ENCODE measurements at regions not wholly inside any gene's neighbourhood (a gene's known extent, or its start where the extent isn't known, plus 50 kb on each side); places are given as distances from the start of the nearest gene placed in this dataset.

DNA sequence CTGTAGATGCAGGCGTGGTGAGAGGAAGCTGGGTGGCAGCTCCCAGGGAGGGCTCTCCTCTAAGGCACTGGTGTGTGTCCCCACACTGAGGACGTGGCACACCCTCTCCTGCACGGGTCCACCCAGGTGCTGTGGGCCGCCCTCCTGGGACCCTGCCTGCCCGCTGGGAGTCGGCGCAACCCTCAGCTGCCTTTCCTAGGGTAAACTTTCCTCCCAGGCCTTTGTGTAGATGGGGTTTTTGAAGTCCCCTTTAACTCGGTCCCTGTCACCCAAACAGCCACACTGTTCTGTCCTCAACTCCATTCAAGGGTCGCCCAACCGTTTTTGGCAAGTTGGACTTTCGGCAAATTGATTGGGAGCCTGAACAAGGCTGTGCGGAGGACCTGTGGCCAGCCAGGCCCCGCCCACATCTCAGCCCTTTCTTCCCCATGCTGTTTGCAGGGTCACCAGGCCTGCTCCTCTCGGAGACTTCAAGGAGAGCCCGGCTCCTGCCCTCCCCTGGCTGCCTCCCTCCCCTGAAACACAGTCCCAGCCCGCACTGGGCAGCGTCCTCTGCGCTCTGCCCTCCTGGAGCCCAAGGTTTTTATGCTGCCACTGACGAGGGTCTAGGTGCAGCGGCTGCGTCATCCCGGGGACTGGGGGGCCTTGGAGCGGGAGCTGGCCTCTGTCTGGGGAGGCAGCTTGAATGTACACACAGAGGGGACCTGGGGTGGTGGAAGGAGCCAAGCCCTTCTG is 1126.2 kb downstream of the BRD1 start:
- DNase-seq (ENCODE audit: low read depth in 3 of 3): no peak

DNA sequence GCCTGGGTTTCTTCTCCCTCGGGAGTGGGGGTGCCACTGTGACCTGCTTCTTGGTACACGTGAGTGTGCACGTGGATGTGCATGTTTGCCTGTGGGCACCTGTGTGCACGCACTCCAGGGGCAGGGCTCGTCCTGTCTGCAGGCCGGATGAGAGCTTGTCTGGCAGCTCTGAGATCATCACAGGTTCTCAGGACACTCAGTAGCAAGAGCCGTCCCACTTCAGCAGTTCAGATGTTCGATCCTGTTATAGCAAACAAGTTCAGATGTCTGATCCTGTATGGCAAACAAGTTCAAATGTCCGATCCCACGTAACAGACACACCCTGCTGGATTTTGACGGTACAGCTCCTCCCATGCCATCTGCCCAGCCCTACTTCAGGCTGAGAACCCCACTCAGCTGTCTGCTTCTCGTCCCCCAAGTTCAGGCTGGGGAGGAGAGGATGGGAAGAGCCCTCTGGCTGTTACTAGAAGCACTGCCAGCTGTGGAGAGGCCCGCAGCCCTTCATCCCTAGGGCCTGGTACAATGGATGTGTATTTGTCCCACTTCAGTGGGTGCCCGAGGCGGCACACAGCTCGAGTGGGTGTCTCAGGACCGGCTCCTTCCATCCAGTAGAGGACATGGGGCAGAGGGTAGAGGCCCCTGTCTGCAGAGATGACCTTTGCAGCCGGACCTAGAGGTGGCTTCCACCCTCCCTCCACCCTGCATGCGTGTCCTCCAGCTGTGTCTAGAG is 1126.9 kb downstream of the BRD1 start:
- no peak for DNase-seq (ENCODE audit: low read depth in 3 of 3)

DNA sequence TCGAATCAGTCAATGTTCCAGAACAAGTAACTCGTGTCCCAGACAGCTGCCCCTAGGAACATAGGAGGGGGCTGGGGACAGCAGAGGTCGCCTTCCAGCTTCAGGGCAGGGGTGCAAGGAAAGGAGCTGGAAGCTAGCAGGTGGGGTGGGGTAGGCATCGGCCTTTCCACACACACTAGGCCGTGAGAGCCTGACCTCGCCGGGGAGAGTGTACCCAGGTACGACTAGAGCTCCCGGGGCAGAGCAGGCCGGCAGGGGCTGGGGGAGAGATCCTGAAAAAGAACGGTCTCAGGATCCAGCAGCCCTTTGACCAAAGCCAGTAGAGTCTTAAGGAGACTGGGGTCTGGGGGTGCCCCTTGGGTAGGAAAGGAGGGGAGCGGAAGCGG is 1127.5 kb downstream of the BRD1 start:
- no peak for DNase-seq (ENCODE audit: low read depth in 3 of 3)

DNA sequence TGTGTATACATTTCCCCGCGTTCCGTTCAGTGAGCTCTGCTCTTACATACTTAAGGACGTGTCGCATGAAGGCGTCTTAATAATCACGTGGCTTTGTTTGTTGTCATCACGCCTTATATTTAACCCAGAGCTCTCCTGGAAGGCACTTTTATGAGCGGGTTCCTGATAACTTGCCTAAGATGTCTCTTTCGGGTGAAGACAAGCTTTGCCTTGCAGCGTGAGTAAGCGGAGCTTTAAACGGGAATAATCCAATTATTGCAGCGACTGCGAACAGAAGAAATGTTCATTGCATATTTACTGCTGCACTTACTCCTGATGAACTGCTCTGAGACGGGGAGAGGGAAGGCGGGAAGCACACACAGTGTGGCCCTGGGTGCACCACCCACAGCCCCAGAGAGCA is 1128.2 kb downstream of the BRD1 start:
- DNase-seq (ENCODE audit: low read depth in 3 of 3): no peak

DNA sequence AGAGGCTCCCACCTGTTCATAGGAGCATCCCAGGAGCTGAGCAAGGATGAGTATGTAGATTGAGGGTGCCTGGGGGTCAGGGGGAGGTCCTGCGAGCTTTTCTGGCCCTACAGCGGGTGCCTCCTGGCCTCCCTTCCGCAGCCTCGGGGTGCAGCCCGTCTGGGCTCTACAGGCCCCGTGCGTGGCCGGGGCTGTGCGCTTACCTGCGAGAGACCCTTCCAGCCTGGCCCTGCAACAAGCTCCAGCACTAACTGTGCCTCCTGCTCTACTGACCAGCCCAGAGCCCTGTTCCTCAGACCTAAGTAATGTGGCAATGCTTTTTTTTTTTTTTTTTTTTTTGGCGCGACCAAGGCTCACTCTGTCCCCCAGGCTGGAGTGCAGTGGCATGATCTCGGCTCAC is 1129.1 kb downstream of the BRD1 start:
- DNase-seq (ENCODE audit: low read depth in 3 of 3): no peak

DNA sequence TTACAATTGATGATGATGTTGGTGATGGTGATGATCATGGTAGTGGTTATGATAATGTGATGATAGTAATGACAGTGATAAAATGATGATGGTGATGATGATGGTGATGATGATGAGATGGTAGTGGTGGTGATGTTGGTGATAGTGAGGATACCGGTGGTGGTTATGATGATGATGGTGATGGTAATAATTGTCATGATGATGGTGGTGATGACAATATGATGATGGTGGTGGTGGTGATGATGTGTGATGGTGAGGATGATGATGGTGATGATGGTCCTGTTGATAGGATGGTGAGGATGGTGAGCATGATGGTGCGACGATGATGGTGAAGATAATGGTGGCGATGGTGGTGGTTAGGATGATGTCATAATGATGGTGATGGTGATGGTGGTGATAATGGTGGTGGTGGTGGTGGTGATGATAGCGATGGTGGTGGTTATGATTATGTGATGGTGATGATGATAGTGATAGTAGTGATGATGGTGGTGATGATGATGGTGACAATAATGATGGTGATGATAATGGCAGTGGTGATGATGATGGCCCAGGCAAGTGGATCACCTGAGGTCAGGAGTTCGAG is 1129.9 kb downstream of the BRD1 start:
- no peak for DNase-seq (ENCODE audit: low read depth in 3 of 3)

DNA sequence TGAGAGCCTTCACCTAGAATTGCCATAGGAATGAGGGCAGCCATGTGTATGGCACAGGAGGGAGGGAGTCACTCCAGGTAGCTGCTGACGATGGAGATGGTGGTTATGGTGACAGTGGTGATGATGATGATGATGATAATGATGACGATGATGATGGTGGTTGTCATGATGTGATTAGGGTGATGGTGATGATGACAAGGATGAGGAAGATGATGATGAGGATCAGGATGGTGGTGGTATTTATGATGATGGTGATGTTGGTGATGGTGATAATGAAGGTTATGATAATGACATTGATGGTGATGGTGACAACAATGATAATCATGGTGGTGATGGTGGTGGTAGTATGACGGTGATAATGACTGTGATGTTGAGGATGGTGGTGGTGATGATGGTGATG is 1130.5 kb downstream of the BRD1 start:
- no peak for DNase-seq (ENCODE audit: low read depth in 3 of 3)

DNA sequence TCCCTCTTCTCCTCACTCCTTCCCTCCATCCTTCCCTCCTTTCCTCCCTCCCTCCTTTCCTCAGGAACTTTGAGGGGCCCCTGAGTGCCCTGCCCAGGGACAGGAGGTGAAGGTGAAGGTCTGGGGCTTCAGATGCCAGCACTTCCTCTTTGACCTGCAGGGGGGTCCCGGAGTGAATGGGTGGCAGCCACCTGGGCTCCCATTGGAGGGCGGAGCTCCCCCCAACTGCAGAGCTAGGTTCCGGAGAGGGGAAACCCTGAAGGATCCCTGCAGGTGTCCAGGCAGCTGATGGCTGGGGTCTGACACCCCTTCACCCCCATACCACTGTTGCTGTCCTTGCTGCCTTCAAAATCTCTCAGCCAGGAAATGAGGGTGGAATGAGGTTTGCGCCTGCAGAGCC is 1131.3 kb downstream of the BRD1 start:
- DNase-seq (ENCODE audit: low read depth in 3 of 3): no peak

DNA sequence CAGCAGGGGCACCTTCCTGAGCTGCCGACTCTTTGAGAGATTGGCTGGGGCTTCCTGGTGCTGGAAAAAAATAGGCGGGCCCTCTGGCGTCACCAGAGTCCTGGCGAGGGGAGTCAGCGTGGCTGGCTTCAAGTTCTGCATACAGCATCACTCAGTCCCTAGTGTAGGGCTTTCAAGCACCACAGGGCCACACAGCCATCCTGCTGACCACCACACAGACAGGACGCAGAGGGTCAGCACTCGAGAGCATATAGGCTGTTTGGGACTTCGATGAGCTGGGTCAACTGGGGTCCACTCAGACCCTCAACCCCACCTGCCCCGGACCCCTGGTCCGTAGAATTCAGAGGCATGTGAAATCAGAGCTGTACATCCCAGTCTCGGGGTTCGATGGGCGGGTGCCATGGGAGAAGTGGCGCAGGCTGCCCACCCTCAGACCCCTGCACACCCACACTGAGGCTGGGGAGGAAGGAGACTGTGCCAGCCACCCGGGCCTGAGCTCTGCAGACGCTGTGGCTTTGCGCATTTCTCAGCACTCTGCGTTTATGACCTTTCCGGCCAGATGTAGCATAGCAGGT is 1131.9 kb downstream of the BRD1 start:
- no peak for DNase-seq (ENCODE audit: low read depth in 3 of 3)

DNA sequence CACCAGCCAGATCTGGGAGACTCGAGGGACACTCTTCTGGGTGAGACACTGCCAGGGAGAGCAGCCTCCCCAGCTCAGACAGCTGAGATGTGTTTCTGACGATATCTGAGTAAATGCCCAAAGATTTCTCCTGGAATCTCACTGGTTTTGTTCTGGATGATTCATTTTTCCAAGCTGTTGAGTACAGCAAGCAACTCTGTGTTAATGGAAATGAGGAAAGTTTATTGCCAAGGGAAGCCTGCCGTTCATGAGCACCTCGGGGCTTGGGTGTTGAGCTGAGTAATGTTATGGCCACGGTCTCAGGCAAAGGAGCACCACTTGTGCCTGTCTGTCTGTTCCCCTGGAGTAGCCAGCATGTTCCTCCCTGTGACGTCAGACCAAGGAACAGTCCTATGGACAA is 1132.4 kb downstream of the BRD1 start:
- no peak for DNase-seq (ENCODE audit: low read depth in 3 of 3)

DNA sequence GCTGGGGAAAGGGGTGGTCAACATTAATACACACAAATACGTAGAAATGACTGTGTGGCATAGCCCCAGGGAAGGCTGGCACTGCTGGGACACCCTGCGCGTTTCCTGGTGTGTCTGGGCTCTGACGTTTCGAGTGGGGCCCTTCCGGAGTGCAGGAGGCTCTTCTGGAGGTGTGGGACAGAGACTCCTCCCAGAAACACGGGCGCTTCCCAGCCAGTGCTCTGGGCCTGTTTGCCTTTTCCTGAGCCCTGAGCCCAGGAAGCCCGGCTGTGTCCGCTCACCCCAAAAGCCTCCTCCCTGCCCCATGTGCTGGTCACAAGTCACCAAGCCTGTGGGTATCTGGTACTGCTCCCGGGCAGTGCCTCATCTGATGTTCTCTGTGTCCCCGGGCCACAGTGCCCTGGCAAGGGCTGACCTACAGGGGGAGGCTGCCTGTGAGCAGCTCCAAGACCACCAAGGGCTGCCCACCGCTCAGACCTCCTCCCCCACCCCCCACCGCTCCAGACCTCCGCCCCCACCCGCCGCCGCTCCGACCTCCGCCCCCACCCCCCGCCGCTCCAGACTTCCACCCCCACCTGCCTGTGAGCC is 1133.3 kb downstream of the BRD1 start:
- DNase-seq (ENCODE audit: low read depth in 3 of 3): no peak

DNA sequence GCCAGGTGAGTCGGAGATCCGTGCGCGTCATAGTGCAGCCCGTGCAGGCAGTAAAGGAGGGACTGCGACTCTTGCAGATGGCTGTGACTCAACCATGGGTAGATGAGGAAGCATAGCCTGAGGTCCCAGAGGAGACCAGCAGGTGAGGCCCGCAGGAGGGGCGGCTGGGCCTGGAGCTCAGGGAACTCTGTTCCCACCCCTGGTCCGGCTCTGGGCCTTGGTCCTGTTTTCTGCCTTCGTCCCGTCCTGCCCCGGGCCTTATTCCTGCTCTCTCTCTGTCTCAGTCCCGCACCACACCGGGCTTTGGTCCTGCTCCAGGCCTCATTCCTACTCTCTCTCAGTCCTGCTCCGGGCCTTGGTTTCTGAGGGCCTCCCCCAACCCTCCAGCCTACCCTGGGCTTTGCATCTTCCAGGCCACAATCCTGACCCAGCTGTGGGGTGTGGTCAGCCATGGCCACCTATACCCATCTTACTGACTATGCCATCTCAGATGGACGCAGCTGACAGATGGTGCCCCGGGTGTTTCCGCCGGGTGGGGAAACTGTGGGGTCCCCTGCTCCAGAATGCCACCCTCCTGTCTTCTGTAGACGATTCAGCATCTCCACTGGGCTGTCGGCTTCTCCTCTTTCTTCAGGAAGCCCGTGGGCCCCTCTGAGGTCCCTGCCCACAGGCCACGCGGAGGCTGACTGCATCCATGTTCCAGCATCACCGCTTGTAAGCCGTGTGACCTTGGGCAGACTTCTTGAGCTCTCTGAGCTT is 1134.1 kb downstream of the BRD1 start:
- no peak for DNase-seq (ENCODE audit: low read depth in 3 of 3)

DNA sequence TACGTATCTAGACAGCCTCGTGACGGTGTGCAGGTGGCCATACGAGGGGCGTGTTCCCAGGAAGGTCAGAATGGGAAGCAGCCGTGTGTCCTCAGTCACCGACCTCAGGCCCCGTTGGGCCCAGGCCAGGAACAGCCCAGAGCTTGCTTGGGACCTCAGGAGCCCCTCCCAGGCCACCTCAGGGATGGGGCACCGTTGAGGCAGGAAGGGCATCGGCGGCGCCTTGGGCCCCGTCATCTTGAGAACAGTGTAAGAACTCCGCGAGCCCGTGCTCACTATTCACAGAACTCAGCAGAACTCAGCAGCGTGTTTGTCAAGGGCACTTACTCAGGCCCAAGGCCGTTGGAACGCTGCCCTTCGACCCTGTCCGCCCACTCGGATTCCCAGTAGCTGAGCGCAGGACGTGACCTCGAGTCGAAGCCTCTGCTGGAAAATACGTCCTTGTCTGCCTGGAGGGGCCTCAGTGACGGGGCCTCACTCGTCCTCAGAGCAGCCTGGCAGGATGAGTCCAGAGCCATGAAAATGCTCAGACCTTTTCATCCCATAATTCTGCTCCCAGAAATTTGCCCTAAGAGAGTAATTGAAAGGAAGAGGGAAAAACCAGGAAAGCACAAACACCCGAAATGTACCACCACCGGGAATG is 1134.8 kb downstream of the BRD1 start:
- DNase-seq (ENCODE audit: low read depth in 3 of 3): no peak

DNA sequence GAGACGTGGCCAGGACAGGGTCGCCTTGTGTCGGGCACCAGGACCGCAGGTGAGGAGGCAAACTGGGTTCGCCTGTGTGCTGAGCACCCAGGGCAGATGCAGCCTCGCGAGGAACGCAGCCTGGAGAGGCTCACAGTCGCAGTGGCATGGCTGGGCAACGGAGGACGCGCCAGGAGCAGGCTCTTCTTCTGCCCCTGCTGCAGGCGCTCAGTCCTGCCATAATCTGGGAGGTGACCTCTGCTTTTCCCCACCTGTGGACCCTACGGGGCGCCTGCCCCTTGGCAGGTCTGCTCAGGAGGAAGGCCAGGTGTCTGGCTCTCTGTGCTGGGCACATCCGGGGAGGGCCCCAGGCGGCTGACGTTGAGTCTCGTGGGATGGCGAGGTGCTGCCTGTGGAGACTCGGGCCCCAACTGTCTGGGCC is 1136.2 kb downstream of the BRD1 start:
- no peak for DNase-seq (ENCODE audit: low read depth in 3 of 3)

DNA sequence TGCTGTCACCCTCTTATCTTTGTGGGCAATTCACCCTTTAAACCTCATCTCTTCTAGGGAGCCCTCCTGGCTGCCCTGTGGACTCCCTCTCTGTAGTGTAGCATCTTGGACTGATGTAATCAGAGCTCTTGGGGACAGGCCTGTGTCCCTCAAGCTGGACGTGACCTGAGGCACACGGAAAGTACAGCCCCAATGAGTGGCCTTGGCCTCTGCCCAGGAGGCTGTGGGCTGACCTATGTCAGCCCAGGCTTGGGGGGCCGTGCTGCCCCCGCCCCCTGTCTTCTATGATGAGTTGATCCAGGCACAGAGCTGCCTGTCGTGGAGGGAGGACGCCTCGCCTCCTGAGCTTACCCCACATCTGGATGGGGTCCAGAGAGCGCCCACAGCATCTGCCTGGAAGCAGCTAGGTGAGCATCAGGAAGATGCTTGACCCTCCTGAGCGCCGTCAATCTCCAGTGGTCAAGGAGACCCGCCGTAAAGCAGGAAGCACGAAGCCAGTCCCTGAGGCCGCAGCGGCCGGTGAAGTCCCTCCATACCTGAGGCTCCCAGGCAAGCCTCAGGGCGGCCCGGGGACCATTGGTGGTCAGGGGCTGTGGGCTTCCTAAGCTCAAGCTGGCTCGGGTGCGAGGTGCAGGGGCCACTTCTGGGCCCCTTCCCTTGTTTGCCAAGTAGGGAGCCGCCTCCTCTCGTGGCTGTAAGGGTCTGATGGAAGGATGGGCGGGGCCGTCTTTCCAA is 1136.9 kb downstream of the BRD1 start:
- DNase-seq (ENCODE audit: low read depth in 3 of 3): no peak

DNA sequence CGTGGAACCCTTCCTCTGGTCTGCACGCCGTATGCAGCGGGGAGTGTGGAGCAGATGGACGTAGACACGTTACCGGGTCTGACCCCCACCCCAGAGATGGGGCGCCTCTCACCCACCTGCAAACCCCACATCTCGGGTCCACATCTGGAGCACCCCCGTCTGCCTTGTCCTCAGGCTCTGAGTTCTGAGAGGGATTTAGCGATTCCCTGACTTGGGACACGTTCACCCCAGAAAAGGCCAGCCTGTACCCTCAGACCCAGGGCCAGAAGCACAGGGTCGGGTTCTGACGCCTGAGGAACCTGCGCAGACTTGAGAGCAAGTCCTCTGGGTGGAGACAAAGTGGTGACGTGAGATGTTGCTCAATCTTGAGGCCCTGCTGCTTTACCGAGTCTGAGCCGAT is 1138.5 kb downstream of the BRD1 start:
- DNase-seq (ENCODE audit: low read depth in 3 of 3): no peak

DNA sequence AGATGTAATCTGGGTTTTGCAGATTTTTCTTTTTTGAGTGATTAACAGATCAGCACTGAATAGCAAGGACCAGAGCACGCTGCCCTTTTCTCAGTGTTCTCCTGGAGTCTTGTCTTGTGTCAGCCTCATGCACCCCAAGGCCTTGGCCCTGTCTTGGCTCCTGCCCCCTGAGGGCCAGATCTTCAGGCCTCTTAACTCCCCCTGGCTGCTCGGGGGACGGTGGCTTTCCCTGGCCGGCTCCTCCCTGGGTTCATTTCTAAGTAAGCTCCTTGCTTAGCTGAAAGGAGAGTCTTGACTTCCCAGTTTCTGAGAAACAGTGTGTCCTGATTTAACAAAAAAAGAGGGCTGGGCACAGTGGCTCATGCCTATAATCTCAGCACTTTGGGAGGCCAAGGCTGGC is 1139.3 kb downstream of the BRD1 start:
- DNase-seq (ENCODE audit: low read depth in 3 of 3): no peak

DNA sequence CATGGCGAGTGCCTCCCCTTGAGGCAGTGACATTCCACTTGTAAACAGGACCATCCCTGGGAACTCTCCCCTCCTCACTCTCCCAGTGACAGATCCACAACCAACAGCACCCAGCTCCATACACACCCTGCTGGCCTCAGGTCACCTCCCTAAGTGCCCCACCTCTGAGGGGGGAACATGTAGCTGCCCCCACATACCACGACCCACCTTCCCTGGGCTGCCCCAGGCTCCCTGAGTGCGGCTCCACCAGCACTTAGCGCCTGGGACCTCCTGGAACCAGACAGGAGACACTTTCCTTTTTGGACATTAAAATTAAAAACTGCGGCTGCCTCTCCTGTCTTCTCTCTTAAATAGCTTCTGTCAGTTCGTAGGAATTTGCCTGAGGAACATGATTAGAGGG is 1140.1 kb downstream of the BRD1 start:
- DNase-seq (ENCODE audit: low read depth in 3 of 3): no peak

DNA sequence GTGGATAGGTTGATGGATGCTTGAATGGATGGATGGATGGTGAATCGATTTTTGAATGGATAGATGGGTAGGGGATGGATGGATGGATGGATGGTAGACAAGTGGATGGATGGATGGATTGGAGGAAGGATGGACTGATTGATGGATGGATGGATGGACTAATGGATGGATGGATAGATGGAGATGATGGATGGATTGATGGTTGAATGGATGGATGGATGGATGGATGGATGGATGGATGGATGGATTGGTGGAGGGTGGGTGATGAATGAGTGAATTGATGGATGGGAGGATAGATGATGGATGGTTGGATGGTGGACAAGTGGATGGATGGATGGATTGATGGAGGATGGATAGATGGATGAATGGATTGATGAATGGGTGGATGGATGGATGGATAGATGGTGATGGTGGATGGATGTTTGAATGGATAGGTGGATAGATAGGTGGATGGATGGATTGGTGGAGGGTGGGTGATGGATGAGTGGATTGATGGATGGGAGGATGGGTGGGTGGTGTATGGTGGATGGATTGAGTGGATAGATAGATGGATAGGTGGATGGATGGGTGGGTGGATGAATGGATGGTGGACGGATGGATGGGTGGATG is 1140.9 kb downstream of the BRD1 start:
- DNase-seq (ENCODE audit: low read depth in 3 of 3): no peak

DNA sequence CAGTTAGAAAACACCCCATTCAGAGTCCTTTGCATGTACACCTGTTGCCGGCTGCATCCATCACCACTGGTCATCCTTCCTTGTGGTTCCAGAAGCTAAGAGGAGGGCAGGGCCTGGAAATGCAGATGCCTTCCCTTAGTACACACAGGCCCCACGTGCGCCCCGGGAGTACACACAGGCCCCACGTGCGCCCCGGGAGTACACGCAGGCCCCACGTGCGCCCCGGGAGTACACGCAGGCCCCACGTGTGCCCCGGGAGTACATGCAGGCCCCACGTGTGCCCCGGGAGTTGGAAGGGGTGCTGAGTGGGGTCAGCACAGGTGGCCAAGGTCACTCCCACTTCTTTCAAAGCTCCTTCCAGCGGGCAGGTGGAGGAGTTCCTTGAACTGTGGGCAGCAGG is 1141.9 kb downstream of the BRD1 start:
- no peak for DNase-seq (ENCODE audit: low read depth in 3 of 3)
